Fibroblast of mammary gland (primary cell): ENCODE measurements at regions not wholly inside any gene's neighbourhood (a gene's known extent, or its start where the extent isn't known, plus 50 kb on each side); places are given as distances from the start of the nearest gene placed in this dataset.
"Not testable (repeated sequence)": the region's sequence is repeated elsewhere in the genome, so short reads cannot be mapped to it uniquely, and the experiment has no call there.

Experiments used
- DNase-seq: peaks from one replicate; pipeline ENCODE4 v3.0.0-alpha.2; 2010; ENCODE audit warnings: low read depth
- H3K4me3 ChIP-seq: 2 replicates; pipeline ENCODE4 v1.5.1; 2011; ENCODE audit warnings: low read depth, mild to moderate bottlenecking, low read length, moderate library complexity; ENCODE audit not compliant: control insufficient read depth
- CTCF ChIP-seq: conservative IDR thresholded peaks from 2 replicates; pipeline ENCODE4 v1.5.1; 2011; ENCODE audit warnings: low read depth, low read length, inconsistent platforms; ENCODE audit not compliant: control insufficient read depth, insufficient read depth

- TF ChIP-seq CTCF = no peak
- no peak overlapping the region for H3K4me3 ChIP-seq
- DNase-seq = no peak
Measured at GRCh38 chr3:80754969-80755368, 987.2 kb upstream of the ROBO1 start.

GRCh38 chr3:80753021-80753420 lies 985.2 kb upstream of the ROBO1 start:
- no peak for DNase-seq
- no peak overlapping the region for H3K4me3 ChIP-seq
- no peak for TF ChIP-seq CTCF

- no peak for DNase-seq
- no peak overlapping the region for H3K4me3 ChIP-seq
- no peak for TF ChIP-seq CTCF
Measured at GRCh38 chr3:80750637-80751036, 982.8 kb upstream of the ROBO1 start.

GRCh38 chr3:80734920-80735319 lies 967.1 kb upstream of the ROBO1 start:
- DNase-seq = no peak

GRCh38 chr3:80734483-80734882 lies 966.7 kb upstream of the ROBO1 start:
- no peak for TF ChIP-seq CTCF
- DNase-seq = no peak

More at GRCh38 chr3:80734920-80735319, 967.1 kb upstream of the ROBO1 start:
- H3K4me3 ChIP-seq = no peak overlapping the region
- no peak for TF ChIP-seq CTCF

GRCh38 chr3:80733522-80734176 lies 965.9 kb upstream of the ROBO1 start:
- H3K4me3 ChIP-seq = no peak overlapping the region
- DNase-seq = peak; percentile 58
- no peak for TF ChIP-seq CTCF

More at GRCh38 chr3:80734483-80734882, 966.7 kb upstream of the ROBO1 start:
- no peak overlapping the region for H3K4me3 ChIP-seq

- not testable (repeated sequence) for H3K4me3 ChIP-seq, DNase-seq
Measured at GRCh38 chr3:80727561-80727960, 959.8 kb upstream of the ROBO1 start.

- not testable (repeated sequence) for DNase-seq, H3K4me3 ChIP-seq
Measured at GRCh38 chr3:80709597-80710322, 942.0 kb upstream of the ROBO1 start.
